Stimulated activated naive CD8-positive, alpha-beta T cell treated with anti-CD3 and anti-CD28 coated beads, Interleukin-15, Interleukin-2, amounts not matched to agents 100 U/mL and 50 U/mL, for 24 hours (primary cell): ENCODE measurements at regions not wholly inside any gene's neighbourhood (a gene's known extent, or its start where the extent isn't known, plus 50 kb on each side); places are given as distances from the start of the nearest gene placed in this dataset.
"Not testable (repeated sequence)": the region's sequence is repeated elsewhere in the genome, so short reads cannot be mapped to it uniquely, and the experiment has no call there.

Experiments
- ATAC-seq: fragments of 150-1000 bp; cut with Tn5 transposase; one replicate; pipeline ENCODE4 v1.10.0; 2021
- DNase-seq: peaks from one replicate; pipeline ENCODE4 v3.0.0; 2021

DNA sequence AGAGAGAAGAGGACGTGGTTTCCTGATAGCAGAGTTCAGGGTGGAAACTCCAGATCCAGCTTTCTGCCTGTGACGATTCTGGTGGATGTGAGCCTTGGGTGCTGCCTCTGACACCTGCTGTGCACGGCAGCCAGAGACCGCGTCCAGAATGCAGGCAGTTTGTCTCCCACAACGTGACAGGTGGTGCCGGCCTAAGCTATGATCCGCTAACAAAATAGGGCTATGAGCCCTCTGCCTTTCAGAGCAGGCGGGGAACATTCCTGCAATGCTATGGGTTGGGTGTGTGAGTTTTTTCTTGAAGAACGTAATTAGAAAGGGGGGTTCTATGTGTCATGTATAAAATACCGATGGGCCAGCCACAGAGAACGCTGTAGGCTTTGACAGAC lies 297.3 kb upstream of the PRKCQ start:
- no peak for ATAC-seq

DNA sequence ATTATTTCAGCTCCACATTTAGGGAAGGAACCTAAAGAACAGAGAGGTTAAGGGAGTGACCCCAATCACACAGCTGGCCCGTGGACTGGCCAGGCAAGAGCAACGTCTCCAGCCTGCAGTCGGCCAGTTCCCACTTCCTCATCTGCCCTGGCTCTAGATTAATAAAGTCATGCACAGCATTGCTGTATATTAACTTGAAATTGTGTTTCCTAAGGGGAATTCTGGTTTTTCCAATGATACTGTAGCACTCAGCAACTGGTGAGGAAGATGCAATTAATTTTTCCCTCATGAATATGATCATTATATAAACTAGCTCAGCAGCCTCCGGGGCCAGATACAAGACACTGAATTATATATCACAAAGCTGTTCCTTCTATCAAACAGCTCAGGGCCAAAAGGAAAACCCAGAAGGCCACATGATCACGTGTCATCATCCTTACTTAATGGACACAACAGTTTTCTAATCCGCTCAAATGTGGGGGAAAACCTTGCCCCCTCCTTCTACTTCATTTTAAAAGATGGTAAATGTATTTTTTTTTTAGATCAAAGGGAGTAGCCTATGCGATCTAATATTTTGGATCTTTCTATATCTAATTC lies 295.3 kb upstream of the PRKCQ start:
- DNase-seq, result no peak
- ATAC-seq, result no peak

More for the DNA sequence above, 297.3 kb upstream of the PRKCQ start:
- DNase-seq, result no peak

GRCh38 chr10:6871128-6871527 lies 291.1 kb upstream of the PRKCQ start:
- DNase-seq (no peak), ATAC-seq (no peak)

DNA sequence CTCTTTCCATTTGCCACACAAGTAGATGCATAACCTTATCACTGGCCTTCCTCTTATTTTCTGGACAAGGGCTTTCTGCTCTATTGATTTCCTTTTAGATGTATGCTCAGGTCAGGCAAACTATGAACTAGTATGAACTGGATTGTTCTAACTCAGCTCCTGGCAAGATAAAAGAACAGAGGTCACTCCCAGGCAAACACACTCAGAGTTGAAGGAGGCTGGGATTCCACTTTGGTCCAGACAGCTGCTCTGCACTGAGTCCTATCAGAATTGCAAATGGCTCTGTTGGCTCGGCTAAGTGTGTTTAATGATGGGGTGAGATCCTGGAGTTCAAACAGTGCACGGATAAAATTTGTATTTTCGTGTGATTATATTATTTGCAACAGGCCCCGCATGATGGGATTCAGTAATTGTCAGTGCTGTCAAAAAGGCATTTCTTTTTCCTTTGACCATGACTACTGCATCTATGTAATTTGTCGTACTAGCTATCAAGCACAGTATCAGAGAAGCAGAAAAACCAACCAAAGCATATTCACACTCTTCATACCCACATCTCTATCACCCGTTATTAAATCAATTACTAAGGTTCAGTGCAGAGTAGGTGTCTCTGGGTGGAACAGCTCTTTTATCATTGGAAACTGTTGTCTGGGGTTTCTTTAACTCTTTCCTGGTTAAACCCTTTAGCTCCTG lies 288.1 kb upstream of the PRKCQ start:
- ATAC-seq (no peak), DNase-seq (no peak)

GRCh38 chr10:6866757-6867156 lies 286.7 kb upstream of the PRKCQ start:
- DNase-seq (no peak), ATAC-seq (no peak)

GRCh38 chr10:6864142-6864541 lies 284.1 kb upstream of the PRKCQ start:
- ATAC-seq (no peak), DNase-seq (no peak)

DNA sequence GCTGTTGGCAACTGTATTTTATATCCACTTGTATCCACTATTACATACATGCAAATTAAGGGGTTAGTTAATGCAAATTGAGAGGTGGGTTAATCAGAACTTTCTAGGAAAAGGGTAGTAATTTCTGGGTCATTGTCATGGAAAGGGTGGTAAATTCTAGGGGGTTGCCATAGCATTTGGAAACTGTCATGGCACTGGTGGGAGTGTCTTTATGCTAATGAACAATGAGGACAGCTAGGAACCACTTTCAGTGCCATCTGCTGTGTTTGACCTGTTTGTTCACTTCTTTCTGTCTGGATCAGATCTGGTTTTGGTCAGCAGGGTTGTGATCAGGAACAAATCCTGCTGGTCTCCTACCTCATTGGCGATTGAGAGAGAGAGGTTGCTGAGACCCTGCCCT lies 283.3 kb upstream of the PRKCQ start:
- DNase-seq (no peak), ATAC-seq (peak; percentile 36)

DNA sequence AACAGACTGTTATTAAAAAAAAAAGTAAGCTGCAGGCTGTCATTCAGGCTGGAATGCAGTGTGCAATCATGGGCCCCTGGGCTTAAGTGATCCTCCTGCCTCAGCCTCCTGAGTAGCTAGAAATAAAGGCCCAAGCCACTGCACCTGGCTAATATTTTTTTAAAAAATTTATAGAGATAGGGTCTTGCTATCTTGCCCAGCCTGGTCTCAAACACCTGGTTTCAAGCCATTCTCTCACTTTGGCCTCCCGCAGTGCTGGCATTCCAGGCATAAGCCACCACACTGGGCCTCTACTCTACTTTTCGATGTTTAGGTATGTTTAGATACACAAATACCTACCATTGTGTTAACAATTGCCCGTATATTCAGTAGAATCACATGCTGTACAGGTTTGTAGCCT lies 270.4 kb upstream of the PRKCQ start:
- ATAC-seq (no peak), DNase-seq (no peak)

- ATAC-seq (no peak), DNase-seq (no peak)
Observed at GRCh38 chr10:6847561-6847960, 267.5 kb upstream of the PRKCQ start.

GRCh38 chr10:6843894-6844650 lies 264.0 kb upstream of the PRKCQ start:
- DNase-seq, result no peak
- ATAC-seq, result no peak

GRCh38 chr10:6843481-6843881 lies 263.4 kb upstream of the PRKCQ start:
- DNase-seq, result peak; percentile 12
- no peak for ATAC-seq

GRCh38 chr10:6842722-6843121 lies 262.6 kb upstream of the PRKCQ start:
- no peak for DNase-seq
- no peak for ATAC-seq

- DNase-seq (no peak), ATAC-seq (no peak)
Observed at GRCh38 chr10:6841761-6842160, 261.7 kb upstream of the PRKCQ start.

- DNase-seq (no peak), ATAC-seq (peak; percentile 49)
Observed at GRCh38 chr10:6840766-6841165, 260.7 kb upstream of the PRKCQ start.

- no peak for ATAC-seq
Observed at GRCh38 chr10:6840201-6840691, 260.2 kb upstream of the PRKCQ start.

DNA sequence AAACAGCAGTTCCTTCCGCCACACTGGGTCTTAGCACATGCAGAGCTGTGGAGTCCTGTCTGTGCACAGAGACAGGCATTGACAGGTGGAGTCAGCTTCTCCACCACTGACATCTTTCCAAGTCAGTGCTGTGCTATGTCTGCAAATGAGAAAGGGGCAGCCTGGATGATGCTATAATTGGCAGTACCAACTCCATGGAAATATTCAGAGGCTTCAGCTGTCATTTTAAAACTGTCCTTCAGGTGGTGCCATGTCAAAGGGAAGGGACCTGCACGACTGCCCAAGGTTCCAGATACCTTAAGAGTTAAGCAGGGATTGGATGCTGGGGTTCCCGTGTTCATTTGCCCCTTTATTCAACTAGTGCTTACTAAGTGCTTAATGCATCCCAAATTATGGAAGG lies 258.0 kb upstream of the PRKCQ start:
- DNase-seq (no peak), ATAC-seq (no peak)

More at GRCh38 chr10:6840201-6840691, 260.2 kb upstream of the PRKCQ start:
- no peak for DNase-seq

DNA sequence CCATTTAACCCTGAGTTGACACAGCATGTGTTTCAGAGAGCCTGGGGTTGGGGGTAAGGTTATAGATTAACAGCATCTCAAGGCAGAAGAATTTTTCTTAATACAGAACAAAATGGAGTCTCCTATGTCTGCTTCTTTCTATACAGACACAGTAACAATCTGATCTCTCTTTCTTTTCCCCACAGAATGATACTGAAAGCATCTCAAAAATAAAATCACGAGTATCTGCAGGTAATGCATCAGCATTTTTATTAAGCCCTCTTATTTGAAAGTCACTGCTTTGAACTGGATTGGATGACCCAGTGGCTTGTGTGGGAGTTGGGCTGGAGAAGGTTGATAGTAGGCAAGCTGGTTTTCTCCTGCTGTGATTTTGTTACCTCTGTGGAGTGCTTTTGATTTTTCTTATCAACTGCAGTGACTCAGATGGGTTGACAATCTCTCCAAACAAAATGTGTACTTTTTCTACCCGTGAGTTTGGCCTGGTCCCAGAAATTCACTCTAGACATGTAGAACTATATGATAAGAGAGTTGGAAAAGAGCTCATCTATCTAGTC lies 253.5 kb upstream of the PRKCQ start:
- ATAC-seq, result no peak
- DNase-seq, result no peak

GRCh38 chr10:6830981-6831380 lies 250.9 kb upstream of the PRKCQ start:
- DNase-seq, ATAC-seq: not testable (repeated sequence)

DNA sequence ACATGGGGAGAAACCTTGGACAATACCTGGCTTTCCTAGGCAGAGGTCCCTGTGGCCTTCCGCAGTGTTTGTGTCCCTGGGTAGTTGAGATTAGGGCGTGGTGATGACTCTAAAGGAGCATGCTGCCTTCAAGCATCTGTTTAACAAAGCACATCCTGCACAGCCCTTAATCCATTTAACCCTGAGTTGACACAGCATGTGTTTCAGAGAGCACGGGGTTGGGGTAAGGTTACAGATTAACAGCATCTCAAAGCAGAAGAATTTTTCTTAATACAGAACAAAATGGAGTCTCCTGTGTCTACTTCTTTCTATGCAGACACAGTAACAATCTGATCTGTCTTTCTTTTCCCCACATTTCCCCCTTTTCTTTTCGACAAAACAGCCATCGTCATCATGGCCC lies 244.7 kb upstream of the PRKCQ start:
- DNase-seq, ATAC-seq: not testable (repeated sequence)

DNA sequence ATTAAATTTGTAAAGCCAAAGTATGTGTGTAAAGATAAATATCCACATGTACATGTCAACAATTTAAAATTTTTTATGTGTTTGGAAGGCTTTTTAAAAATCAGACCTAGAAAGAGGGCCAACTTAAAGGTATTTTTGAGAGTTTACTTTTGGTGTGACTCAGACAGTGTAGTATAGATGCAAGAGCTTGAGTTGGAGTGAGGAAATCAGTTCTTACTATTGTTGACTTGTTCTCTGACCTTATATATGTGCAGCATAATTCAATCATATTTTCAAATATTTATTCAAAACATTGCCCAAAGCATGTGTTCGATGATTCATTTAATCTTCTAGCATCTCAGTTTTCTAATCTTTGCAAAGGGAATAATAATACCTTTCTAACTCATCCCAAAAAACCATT lies 243.7 kb upstream of the PRKCQ start:
- ATAC-seq (no peak), DNase-seq (no peak)

- no peak for DNase-seq
Observed at GRCh38 chr10:6819301-6819700, 239.2 kb upstream of the PRKCQ start.

DNA sequence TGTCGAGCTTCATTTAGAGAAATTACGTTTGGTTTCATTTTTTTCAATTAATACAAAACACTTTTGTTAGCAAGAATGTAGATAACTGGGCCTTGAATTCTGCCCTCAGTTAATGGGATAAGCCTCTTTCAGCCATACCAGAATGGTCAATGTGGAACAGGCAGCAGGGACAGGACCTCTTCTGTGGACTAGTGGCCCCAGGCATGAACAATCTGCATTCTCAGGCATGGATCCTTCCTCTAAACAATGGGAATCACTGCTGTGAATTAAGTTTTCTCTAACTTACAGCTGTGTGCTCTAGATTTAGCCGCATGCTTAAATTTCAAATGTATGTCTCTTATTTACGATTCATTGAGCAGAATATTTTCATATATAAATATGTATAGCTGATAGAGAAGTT lies 237.7 kb upstream of the PRKCQ start:
- no peak for DNase-seq
- no peak for ATAC-seq

More at GRCh38 chr10:6819301-6819700, 239.2 kb upstream of the PRKCQ start:
- no peak for ATAC-seq

- no peak for ATAC-seq
- no peak for DNase-seq
Observed at GRCh38 chr10:6815346-6815745, 235.3 kb upstream of the PRKCQ start.
